Cerebellar nuclear complex (tissue), 1 donor: ENCODE measurements at regions not wholly inside any gene's neighbourhood (a gene's known extent, or its start where the extent isn't known, plus 50 kb on each side); places are given as distances from the start of the nearest gene placed in this dataset.
"Not testable (repeated sequence)": the region's sequence is repeated elsewhere in the genome, so short reads cannot be mapped to it uniquely, and the experiment has no call there.

ENCODE experiments used
- DNase-seq, 2 experiments: peaks; one replicate each; lab custom pipeline; 2025; lab: John Stamatoyannopoulos, UW

DNA sequence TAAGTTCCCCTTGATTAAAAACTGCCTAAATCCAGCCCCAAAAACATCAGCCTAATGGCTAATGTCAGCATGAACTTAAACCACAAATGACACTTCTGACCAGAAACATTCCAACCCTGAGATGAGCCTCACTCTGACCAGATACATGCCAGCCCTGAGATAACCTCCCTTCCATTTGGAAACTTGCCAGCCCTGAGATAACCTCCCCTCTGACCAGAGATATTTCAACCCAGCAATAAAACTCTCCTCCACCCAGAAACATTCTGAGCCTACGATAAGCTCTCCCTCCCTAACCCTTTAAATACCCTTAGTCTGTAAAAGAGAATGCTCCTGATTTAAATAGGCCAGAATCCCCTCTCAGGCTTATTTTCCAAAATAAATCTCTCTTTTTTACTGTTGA, 1035.7 kb upstream of the NUDT12 start:
- no peak for DNase-seq

GRCh38 chr5:104594850-104595249, 1032.3 kb upstream of the NUDT12 start:
- no peak for DNase-seq

DNA sequence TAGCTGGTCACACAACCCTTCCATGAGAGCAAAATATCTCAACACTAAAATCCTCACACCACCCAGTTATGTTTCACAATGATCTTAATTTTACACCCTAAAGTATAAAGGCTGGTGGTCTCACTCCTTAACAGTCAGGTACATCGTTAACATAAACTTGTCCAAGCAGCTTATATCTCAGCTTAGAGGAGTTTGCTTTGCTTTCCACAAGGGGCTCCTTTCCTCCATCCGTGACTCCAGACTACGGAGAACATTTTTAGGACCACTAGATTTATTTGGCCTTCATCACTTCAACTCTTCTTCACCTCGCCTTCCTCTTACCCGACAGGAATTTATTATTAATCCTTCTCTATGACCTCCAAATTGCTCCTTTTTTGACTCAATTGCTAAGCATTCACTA, 1014.1 kb upstream of the NUDT12 start:
- DNase-seq: no peak

GRCh38 chr5:104573949-104574709, 1011.5 kb upstream of the NUDT12 start:
- no peak for DNase-seq

DNA sequence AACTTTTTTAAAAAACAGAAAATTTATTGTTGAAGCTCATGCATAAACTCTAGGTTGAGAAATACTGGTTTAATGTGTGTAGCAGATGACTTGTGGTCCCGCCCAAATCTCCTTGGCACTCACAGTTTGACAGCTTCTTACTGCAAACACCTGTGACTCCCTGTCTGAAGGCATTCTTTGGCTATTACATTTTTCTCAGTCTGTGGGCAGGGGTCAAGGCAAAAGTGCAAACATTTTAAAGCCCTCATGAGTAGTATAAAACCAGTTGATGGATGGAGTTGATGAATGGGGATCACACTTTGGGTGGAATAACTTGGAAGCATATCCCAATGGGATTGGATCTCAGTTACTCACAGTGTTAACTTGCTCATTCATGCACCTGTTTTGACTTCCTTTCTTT, 1007.0 kb upstream of the NUDT12 start:
- DNase-seq: no peak

- DNase-seq: no peak
Observed at GRCh38 chr5:104564530-104564929, 1001.9 kb upstream of the NUDT12 start.

DNA sequence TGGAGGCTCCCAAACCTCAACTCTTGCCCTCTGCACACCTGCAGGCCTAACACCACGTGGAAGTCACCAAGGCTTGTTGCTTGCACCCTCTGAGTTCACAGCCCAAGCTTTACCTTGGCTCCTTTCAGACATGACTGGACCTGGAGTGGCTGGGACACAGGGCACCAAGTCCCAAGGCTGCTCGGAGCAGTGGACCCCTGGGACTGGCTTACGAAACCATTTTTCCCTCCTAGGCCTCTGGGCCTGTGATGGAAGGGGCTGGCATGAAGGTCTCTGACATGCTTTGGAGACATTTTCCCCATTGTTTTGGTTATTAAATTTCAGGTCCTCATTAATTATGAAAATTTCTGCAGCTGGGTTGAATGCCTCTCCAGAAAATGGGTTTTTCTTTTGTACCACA, 994.4 kb upstream of the NUDT12 start:
- no peak for DNase-seq

DNA sequence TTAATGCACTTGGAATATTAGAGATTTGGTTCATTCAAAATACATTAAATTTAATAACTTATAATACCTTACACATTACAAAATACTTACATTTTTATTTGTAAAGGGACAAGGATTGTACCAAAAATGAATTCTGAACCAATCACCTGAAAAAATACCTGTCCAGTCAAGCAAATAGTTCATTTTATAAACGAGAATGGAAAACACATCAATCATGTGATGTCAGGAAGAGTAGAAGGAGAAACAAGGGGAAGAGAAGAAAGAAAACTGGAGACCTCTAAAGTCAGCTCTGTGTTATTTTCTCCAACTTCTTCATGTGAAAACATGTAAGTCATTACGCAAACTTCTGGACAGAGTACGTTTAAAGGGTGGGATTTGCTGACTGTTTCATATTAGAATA, 989.0 kb upstream of the NUDT12 start:
- no peak for DNase-seq

- DNase-seq: not testable (repeated sequence)
Observed at GRCh38 chr5:104546871-104547270, 984.3 kb upstream of the NUDT12 start.

DNA sequence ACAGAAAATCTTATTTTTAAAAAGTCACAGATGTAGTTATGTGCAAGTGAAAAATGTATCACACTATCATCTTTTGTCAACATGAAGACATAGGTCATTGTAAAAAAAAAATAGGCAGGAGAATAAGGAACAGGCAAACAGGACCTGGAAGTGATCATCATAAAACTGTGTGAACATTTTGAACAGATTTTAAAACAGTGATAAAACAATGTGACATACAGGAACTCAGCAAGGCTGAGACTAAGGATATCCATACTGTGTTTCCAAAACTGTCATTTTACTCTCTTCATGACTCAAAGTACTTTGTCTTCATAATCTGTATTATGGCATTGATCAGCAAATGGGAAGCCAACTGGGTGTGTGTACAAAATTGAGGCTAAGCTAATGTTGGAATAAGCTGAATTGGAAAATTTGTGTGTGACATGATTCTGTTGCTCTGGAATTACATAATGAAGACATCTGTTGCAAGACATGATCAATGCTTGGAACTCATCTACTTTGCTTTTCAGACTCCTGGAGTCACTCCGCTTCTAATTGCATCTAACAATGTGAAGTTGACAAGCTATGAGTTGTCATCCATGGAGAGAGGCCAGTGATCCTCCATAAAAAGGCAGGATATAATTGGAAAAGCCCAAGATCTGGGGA, 978.7 kb upstream of the NUDT12 start:
- no peak for DNase-seq

DNA sequence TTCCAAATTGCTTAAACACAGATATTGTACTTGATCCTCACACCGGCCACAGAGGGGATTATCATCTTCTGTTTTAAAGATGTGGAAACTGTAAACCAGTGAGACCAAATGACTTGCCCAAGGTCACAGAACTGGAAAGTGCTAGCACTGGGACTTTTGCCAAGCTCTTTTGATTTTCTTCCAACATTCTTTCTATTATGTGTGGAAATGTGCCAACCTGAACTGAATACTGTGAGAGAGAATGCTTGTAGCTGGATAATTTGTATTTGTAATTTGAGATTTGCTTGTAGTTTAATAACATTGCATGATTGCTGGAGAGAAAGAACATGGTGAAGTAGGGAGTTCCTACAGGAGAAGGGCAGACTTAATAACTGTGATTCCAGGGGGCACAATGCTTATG, 977.9 kb upstream of the NUDT12 start:
- DNase-seq: no peak

- no peak for DNase-seq
Observed at GRCh38 chr5:104539618-104540350, 977.2 kb upstream of the NUDT12 start.

GRCh38 chr5:104538734-104539133, 976.1 kb upstream of the NUDT12 start:
- DNase-seq: no peak

- DNase-seq: no peak
Observed at GRCh38 chr5:104533498-104533897, 970.9 kb upstream of the NUDT12 start.

DNA sequence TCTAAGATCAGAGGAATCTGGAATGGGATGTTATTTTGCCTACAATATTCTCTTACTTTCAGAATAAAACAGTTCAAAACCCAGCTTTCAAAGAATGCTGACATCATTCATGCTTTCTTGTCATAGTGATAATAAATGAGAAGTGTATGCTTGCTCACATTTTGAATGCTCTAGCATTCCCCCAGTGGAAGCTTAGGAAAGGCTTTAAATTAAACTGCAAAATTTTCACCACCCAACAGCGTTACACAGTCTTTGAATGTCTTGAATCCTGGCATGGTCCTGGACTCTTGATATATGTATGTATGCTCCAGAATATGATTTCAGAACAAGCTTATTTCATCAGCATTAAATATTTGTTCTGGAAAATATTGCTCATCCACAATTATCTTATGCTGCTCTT, 964.3 kb upstream of the NUDT12 start:
- no peak for DNase-seq

GRCh38 chr5:104513640-104514072, 951.1 kb upstream of the NUDT12 start:
- no peak for DNase-seq

DNA sequence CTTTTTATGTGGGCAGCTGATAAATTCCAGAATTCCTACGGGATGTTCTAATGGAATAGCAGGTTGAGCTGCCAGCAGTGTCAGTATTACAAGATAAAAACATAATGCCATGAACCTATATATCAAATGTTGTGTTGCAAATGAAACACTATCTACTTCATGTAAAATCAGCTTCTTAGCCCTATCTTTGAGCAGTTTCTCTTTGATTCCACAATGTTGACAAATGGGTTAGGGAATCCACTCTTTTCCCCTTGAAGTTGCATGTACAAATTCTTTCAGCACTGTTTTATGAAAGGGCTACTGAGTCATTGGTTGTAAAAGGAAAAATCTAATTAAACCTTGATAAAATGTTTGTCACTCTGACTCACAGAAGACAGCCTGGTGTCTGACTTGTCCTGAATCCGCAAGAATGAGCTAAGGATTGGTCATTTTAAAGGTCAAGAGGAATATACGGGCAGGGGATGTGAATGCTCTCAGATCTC, 950.6 kb upstream of the NUDT12 start:
- DNase-seq: no peak

GRCh38 chr5:104512063-104512825, 949.7 kb upstream of the NUDT12 start:
- DNase-seq: no peak

GRCh38 chr5:104498281-104498680, 935.7 kb upstream of the NUDT12 start:
- DNase-seq: no peak

- DNase-seq: no peak
Observed at GRCh38 chr5:104494083-104494482, 931.5 kb upstream of the NUDT12 start.

DNA sequence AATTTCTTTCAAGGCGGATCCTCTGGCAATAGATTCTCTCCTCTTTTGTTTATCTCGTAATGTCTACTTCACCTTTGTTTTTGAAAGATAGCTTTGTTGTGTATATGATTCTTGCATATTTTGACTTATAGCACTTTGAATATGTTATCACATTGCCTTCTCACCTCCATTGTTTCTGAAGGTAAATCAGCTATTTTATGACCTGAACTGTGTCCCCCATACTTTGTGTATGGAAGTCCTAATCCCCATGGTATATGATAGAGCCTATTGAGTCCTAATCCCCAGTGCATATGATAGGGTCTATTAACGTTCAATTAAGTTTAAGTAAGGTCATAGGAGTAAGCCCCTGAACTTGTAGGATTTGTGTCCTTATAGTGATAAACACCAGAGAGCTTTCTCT, 910.2 kb upstream of the NUDT12 start:
- no peak for DNase-seq

- DNase-seq: no peak
Observed at GRCh38 chr5:104456122-104456521, 893.5 kb upstream of the NUDT12 start.
